HCT116 (cell line): ENCODE measurements at regions not wholly inside any gene's neighbourhood (a gene's known extent, or its start where the extent isn't known, plus 50 kb on each side); places are given as distances from the start of the nearest gene placed in this dataset.

Source experiments
- ATAC-seq: fragments of 200-7000 bp; cut with Tn5 transposase; 2 replicates; pipeline ENCODE4 v1.9.1; 2020; ENCODE audit warnings: mild to moderate bottlenecking, moderate library complexity
- BruUV-seq: library from RNA; stranded (reverse); fragments of 400-500 nt; replicated peaks from 2 replicates; lab custom pipeline; 2021; lab: Mats Ljungman, UMichigan
- CTCF ChIA-PET: fragments of 300-600 bp; sonication (Branson Sonifier 250); formaldehyde crosslinking; loops from one replicate; lab custom pipeline; 2021; ENCODE audit warnings: antibody characterized with exemption; lab: Charles Lee
- POLR2A ChIA-PET: fragments of 300-600, 350-600 bp; sonication (Branson Sonifier 250); formaldehyde crosslinking; loops from one replicate; lab custom pipeline; 2021; ENCODE audit warnings: antibody characterized with exemption; lab: Charles Lee
- RAD21 ChIA-PET, 2 experiments: fragments of 300-600 bp; sonication (Branson Sonifier 250); formaldehyde crosslinking; loops; one replicate each; lab custom pipeline; 2023; ENCODE audit warnings: low total read pairs in 2 of 2; ENCODE audit not compliant: uncharacterized antibody in 2 of 2, unreplicated experiment in 2 of 2, low non-redundant PET in 1 of 2; lab: Charles Lee
- DNase-seq: peaks from one replicate; pipeline ENCODE4 v3.0.0-alpha.2; 2010; ENCODE audit warnings: low read depth, low spot score
- H2AFZ ChIP-seq: fragments of 200-600 bp; shearing (Covaris generic), sonication (generic); 2 replicates; pipeline ENCODE4 v1.6.1; 2017; ENCODE audit warnings: low read depth, mixed run types, mixed read lengths, antibody characterized with exemption, low read length; ENCODE audit not compliant: poor library complexity, severe bottlenecking
- H3K27ac ChIP-seq: 2 replicates; pipeline ENCODE4 v1.5.1; 2012; ENCODE audit warnings: low read depth, low read length
- H3K27me3 ChIP-seq: fragments of 200-600 bp; sonication (generic); 2 replicates; pipeline ENCODE4 v1.6.1; 2016; ENCODE audit warnings: mixed run types, low read length, mixed read lengths; ENCODE audit not compliant: insufficient read depth
- H3K36me3 ChIP-seq, 2 experiments: fragments of 200-500 bp in 1 of 2; fragments of 200-600 bp in 1 of 2; sonication (Bioruptor generic) in 1 of 2; sonication (generic) in 1 of 2; 2 replicates each; pipeline versions ENCODE4 v1.5.1 to v1.6.1; 2014 to 2016; ENCODE audit warnings: low read length in 2 of 2, inconsistent platforms in 1 of 2, mixed read lengths in 1 of 2, mixed run types in 1 of 2; ENCODE audit not compliant: insufficient read depth in 2 of 2, control insufficient read depth in 1 of 2
- H3K4me1 ChIP-seq, 2 experiments: fragments of 200-600 bp in 1 of 2; sonication (generic) in 1 of 2; 2 replicates each; pipeline versions ENCODE4 v1.5.1 to v1.6.1; 2012 to 2017; ENCODE audit warnings: low read length in 2 of 2, inconsistent platforms in 1 of 2, mild to moderate bottlenecking in 1 of 2, mixed read lengths in 1 of 2, mixed run types in 1 of 2, moderate library complexity in 1 of 2; ENCODE audit not compliant: insufficient read depth in 2 of 2, control insufficient read depth in 1 of 2
- H3K4me2 ChIP-seq: fragments of 200-600 bp; sonication (generic); 2 replicates; pipeline ENCODE4 v1.6.1; 2017; ENCODE audit warnings: mixed run types, low read length, mixed read lengths
- H3K4me3 ChIP-seq, 2 experiments: fragments of 200-600 bp in 1 of 2; sonication (generic) in 1 of 2; replicated peaks in 1 of 2; 2 replicates each; pipeline ENCODE4 v1.5.1; 2011 to 2016; ENCODE audit warnings: low read length in 2 of 2, control low read depth in 1 of 2, low read depth in 1 of 2, mild to moderate bottlenecking in 1 of 2, mixed read lengths in 1 of 2, mixed run types in 1 of 2
- H3K79me2 ChIP-seq: fragments of 200-600 bp; sonication (generic); 2 replicates; pipeline ENCODE4 v1.6.1; 2017; ENCODE audit warnings: mild to moderate bottlenecking, mixed run types, low read length, moderate library complexity, mixed read lengths; ENCODE audit not compliant: insufficient read depth
- H3K9ac ChIP-seq: fragments of 200-600 bp; sonication (generic); 2 replicates; pipeline ENCODE4 v1.6.1; 2016; ENCODE audit warnings: low read length, mixed read lengths
- H3K9me2 ChIP-seq: fragments of 200-600 bp; sonication (generic), shearing (Covaris generic); 2 replicates; pipeline ENCODE4 v1.6.1; 2017; ENCODE audit warnings: mixed run types, mild to moderate bottlenecking, moderate library complexity; ENCODE audit not compliant: insufficient read depth
- H3K9me3 ChIP-seq, 2 experiments: fragments of 200-500 bp in 1 of 2; fragments of 200-600 bp in 1 of 2; sonication (Bioruptor generic) in 1 of 2; sonication (generic) in 1 of 2; 2 replicates each; pipeline ENCODE4 v1.6.1; 2014 to 2017; ENCODE audit warnings: low read length in 2 of 2, mixed read lengths in 2 of 2, inconsistent platforms in 1 of 2, low read depth in 1 of 2, mild to moderate bottlenecking in 1 of 2, mixed run types in 1 of 2, moderate library complexity in 1 of 2; ENCODE audit not compliant: control insufficient read depth in 1 of 2, insufficient read depth in 1 of 2
- H4K20me1 ChIP-seq: fragments of 200-600 bp; sonication (generic), shearing (Covaris generic); 2 replicates; pipeline ENCODE4 v1.6.1; 2017; ENCODE audit warnings: mixed run types, mild to moderate bottlenecking, moderate library complexity; ENCODE audit not compliant: insufficient read depth
- ATF3 ChIP-seq: IDR thresholded peaks from 2 replicates; pipeline ENCODE4 v1.6.1; 2012
- CBX3 ChIP-seq: IDR thresholded peaks from 2 replicates; pipeline ENCODE4 v1.6.1; 2012; ENCODE audit warnings: low read depth
- CEBPB ChIP-seq: IDR thresholded peaks from 2 replicates; pipeline ENCODE4 v1.6.1; 2012; ENCODE audit warnings: low read depth
- EZH2 ChIP-seq: fragments of 200-600 bp; sonication (generic); IDR thresholded peaks from 2 replicates; pipeline ENCODE4 v1.6.1; 2017; ENCODE audit warnings: antibody characterized with exemption, mixed run types
- EZH2phosphoT487 ChIP-seq: fragments of 200-600 bp; IDR thresholded peaks from 2 replicates; pipeline ENCODE4 v1.6.1; 2018; ENCODE audit warnings: antibody characterized with exemption, borderline replicate concordance
- JUND ChIP-seq: IDR thresholded peaks from 2 replicates; pipeline ENCODE4 v1.6.1; 2012
- RAD21 ChIP-seq: IDR thresholded peaks from 2 replicates; pipeline ENCODE4 v1.6.1; 2012; ENCODE audit warnings: low read depth, mild to moderate bottlenecking
- REST ChIP-seq: IDR thresholded peaks from 2 replicates; pipeline ENCODE4 v1.6.1; 2012; ENCODE audit warnings: low read depth
- SRF ChIP-seq: IDR thresholded peaks from 2 replicates; pipeline ENCODE4 v1.6.1; 2012; ENCODE audit warnings: low read depth
- ZBTB33 ChIP-seq: IDR thresholded peaks from 2 replicates; pipeline ENCODE4 v1.6.1; 2011; ENCODE audit warnings: mild to moderate bottlenecking, low read length, moderate library complexity; ENCODE audit not compliant: insufficient replicate concordance; ENCODE audit errors: extremely low read depth
- ZFX ChIP-seq: fragments of 450-650 bp; IDR thresholded peaks from 2 replicates; pipeline ENCODE4 v1.6.1; 2017
- intact Hi-C: fragments of 100-400 bp; cut with micrococcal nuclease; formaldehyde crosslinking; loops from 2 replicates; pipeline ENCODE4 v1.10.0; 2022
- TF ChIP-seq, protein P1 (sequence below), 3 experiments: fragments of 200-600 bp in 1 of 3; sonication (generic) in 1 of 3; IDR thresholded peaks in 2 of 3; conservative IDR thresholded peaks in 1 of 3; 2 replicates each; pipeline ENCODE4 v1.5.1; 2012 to 2017; ENCODE audit warnings: low read depth in 2 of 3, low read length in 2 of 3, antibody characterized with exemption in 1 of 3, borderline replicate concordance in 1 of 3, control low read depth in 1 of 3, mild to moderate bottlenecking in 1 of 3, mixed read lengths in 1 of 3, mixed run types in 1 of 3, moderate library complexity in 1 of 3; ENCODE audit not compliant: insufficient read depth in 1 of 3

DNA sequence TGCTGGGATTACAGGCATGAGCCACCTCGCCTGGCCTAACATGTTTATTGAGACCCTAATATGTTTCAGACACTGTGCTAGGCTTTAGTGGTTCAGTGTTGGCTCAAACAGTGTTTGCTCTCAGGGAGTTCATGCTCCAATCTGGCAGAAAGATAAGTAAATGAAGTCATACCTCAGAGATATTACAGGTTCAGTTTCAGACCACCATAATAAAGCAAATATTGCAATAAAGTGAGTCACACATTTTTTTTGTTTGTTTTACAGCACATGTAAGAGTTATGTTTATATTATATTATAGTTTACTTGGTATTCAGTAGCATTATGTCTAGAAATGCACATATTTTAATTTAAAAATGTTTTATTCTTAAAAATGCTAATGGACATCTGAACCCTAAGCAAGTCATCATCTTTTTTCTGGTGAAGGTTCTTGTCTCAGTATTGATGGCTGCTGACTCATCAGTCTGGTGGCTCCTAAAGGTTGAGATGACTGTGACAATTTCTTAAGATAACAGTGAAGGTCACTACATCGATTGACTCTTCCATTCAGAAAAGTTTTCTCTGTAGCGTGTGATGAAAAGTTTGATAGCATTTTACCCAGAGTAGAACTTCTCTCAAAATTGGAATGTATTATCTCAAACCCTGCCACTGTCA is 243.0 kb upstream of the ANO5 start:
- H3K9me2 ChIP-seq, result no peaks in the 10 kb centered on the region
- no peak overlapping the region for H3K4me3 ChIP-seq
- H3K9me3 ChIP-seq, result peaks cover 3 to 19% of the 10 kb centered on the region in 2 experiments; a peak in 2 of 4 replicates
- no peak overlapping the region for H3K4me2 ChIP-seq
- no peak overlapping the region for H3K9ac ChIP-seq
- no peak overlapping the region for H3K27ac ChIP-seq
- no peaks in the 10 kb centered on the region for H4K20me1 ChIP-seq
- ChIA-PET POLR2A (no interaction called here), RAD21 (no interaction called here), CTCF (no interaction called here)
- no peaks in the 10 kb centered on the region for H3K27me3 ChIP-seq
- no TSS peak for BruUV-seq
- H3K36me3 ChIP-seq, result no peaks in the 10 kb centered on the region
- no peaks in the 10 kb centered on the region for H3K4me1 ChIP-seq
- ATAC-seq (no peak), DNase-seq (no peak)
- TF ChIP-seq EZH2phosphoT487, result no peak
- TF ChIP-seq CBX3, result no peak
- no peak for TF ChIP-seq ATF3
- no peak for TF ChIP-seq CEBPB
- no peaks in the 10 kb centered on the region for H3K79me2 ChIP-seq
- no peak overlapping the region for H2AFZ ChIP-seq
- intact Hi-C loops, result no loop called here

DNA sequence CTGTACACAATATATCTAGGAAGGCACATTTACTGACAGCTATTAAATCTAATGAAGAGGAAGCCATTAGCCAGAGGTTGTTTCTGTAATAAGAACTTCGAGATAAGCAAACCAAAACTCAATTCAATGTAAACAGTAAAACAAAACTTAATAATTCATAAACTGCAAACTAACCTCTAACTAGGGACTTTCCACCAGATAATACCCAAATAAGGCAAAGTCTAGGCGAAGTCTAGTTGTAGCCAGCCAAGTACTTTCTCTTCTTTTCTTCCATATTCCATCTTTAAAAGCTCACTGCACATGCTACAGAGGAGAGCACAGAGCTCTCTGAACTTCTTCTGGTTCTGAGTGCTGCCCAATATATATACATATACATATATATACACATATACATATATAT is 229.9 kb upstream of the ANO5 start:
- H3K9ac ChIP-seq, result no peak overlapping the region
- H3K9me3 ChIP-seq, result peaks cover 0 to 12% of the 10 kb centered on the region in 2 experiments; a peak in 2 of 4 replicates
- DNase-seq (no peak), ATAC-seq (no peak)
- H3K36me3 ChIP-seq, result no peaks in the 10 kb centered on the region
- H3K9me2 ChIP-seq, result no peaks in the 10 kb centered on the region
- ChIA-PET POLR2A (no interaction called here), CTCF (no interaction called here), RAD21 (no interaction called here)
- no peak overlapping the region for H3K4me3 ChIP-seq
- no peak overlapping the region for H2AFZ ChIP-seq
- H3K4me2 ChIP-seq, result no peak overlapping the region
- intact Hi-C loops, result no loop called here
- H3K27me3 ChIP-seq, result no peaks in the 10 kb centered on the region
- H3K4me1 ChIP-seq, result no peaks in the 10 kb centered on the region
- no TSS peak for BruUV-seq
- H3K27ac ChIP-seq, result no peak overlapping the region
- no peaks in the 10 kb centered on the region for H3K79me2 ChIP-seq
- no peaks in the 10 kb centered on the region for H4K20me1 ChIP-seq
- TF ChIP-seq REST (no peak), CBX3 (no peak), SRF (no peak), RAD21 (no peak), ZBTB33 (no peak), JUND (no peak), ZFX (no peak), EZH2 (no peak), EZH2phosphoT487 (no peak)
- TF ChIP-seq, protein P1, sequence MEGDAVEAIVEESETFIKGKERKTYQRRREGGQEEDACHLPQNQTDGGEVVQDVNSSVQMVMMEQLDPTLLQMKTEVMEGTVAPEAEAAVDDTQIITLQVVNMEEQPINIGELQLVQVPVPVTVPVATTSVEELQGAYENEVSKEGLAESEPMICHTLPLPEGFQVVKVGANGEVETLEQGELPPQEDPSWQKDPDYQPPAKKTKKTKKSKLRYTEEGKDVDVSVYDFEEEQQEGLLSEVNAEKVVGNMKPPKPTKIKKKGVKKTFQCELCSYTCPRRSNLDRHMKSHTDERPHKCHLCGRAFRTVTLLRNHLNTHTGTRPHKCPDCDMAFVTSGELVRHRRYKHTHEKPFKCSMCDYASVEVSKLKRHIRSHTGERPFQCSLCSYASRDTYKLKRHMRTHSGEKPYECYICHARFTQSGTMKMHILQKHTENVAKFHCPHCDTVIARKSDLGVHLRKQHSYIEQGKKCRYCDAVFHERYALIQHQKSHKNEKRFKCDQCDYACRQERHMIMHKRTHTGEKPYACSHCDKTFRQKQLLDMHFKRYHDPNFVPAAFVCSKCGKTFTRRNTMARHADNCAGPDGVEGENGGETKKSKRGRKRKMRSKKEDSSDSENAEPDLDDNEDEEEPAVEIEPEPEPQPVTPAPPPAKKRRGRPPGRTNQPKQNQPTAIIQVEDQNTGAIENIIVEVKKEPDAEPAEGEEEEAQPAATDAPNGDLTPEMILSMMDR (IDR thresholded peaks at IDR 0.05 in 2 of 3, conservative IDR thresholded peaks at IDR 0.05 in 1 of 3; ENCODE audit: borderline replicate concordance in 1 of 3, insufficient read depth in 1 of 3, low read depth in 2 of 3, low read length in 2 of 3), result no peak
